NCI-H446 (cell line): ENCODE measurements at regions not wholly inside any gene's neighbourhood (a gene's known extent, or its start where the extent isn't known, plus 50 kb on each side); places are given as distances from the start of the nearest gene placed in this dataset.
"Not testable (repeated sequence)": the region's sequence is repeated elsewhere in the genome, so short reads cannot be mapped to it uniquely, and the experiment has no call there.

Source experiments
- DNase-seq, 2 experiments: peaks; one replicate each; lab custom pipeline; 2025; lab: John Stamatoyannopoulos, UW

DNA sequence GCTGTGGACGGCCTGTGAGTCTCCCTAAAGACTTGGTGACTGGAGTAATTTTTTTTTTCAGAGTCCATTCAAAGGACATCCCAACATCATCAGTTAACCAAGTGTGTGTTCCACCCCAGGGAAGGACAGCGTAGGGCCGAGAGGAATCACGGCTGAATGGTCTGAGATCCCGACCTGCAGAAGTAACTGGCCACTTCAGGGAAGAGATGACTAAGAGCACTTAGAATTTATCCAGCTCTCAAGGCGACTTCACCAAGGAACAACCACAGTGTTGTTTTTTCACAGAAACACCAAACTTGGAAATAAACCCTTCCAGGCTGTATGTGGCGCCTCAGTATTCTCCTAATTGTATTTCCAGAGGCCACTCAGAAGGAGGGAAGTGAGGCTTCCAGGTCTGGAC is 231.6 kb downstream of the FNDC1 start:
- DNase-seq: no peak

DNA sequence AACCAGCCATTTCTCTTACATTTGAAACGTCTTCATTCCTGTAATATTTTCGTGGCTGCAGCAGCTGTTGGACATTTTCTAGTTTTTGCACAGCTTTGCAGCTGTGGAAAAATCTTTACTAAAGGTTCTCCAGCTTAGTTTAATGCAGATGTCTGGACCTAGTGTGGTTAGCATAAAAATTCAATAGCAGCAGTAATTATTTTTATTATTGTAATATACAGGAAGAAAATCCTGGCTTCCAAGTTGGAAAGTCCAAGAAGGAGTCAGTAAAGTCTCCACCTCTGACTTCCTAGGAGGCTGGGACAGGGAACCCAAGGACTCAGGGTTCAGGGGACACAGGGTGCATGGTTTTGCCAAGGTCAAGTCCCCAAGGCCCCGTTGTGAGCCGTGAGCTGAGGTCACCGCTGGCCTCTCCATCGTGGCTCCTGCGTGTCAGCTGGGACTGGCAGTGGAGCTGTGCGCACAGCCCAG is 230.6 kb downstream of the FNDC1 start:
- DNase-seq: no peak

DNA sequence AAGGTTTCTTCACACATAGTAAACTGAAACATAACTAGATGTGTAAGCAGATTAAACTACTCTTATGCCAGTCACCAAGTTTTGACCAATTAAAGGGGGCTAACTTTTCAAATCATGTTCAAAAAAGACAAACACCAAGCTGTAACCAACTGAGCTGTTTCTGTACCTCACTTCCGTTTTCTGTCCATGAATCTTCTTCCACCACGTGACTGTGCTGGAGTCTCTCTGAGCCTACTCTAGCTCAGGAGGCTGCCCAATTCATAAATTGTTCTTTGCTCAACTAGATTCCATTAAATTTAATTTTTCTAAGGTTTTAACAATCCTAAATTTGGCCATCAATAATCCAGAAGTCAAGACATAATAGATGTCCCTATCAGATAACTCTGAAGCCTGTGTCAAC is 229.4 kb downstream of the FNDC1 start:
- DNase-seq: no peak

DNA sequence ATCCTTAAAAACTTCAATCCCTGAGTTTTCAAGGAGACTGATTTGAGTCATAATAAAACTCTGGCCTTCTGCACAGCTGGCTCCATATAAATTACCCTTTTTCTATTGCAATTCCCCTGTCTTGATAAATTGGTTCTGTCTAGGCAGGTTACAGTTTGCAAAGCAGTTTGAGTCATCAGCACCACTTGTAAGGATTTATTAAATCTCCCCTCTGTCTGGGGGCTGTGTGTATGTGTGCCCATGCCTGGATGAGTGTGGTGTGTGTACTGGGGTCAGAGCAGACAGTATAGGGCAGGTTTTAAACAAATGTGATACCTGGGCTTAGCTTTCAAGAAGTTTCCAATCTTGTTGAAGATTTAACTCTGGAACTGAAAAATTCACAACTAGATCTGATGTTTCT is 228.6 kb downstream of the FNDC1 start:
- DNase-seq: no peak

DNA sequence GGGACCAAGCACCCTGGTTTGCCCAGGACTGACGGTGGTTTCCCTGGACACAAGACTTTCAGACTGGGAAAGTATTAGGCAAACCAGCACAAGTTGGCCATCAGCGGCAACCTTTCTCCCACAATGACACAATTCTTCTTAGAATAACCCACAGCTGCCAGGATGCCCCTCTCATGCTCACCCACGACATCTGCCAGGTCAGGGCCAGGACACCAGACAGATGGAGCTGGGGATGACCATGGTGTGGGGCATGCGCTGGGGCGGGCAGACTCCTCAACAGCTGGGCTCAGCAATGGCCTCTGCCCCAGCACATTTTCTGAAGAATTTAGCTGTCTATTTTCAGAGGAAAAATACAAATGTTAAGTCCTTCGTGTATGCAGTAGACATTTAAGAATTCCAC is 226.4 kb downstream of the FNDC1 start:
- no peak for DNase-seq

DNA sequence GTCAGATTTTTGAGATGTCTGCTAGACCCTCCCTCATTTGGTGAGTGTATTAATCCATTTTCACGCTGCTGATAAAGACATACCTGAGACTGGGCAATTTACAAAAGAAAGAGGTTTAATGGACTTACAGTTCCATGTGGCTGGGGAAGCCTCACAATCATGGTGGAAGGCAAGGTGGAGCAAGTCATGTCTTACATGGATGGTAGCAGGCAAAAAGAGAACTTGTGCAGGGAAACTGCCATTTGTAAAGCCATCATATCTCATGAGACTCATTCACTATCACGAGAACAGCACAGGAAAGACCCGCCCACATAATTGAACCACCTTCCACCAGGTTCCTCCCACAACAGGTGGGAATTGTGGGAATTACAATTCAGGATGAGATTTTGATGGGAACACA is 223.5 kb downstream of the FNDC1 start:
- not testable (repeated sequence) for DNase-seq

DNA sequence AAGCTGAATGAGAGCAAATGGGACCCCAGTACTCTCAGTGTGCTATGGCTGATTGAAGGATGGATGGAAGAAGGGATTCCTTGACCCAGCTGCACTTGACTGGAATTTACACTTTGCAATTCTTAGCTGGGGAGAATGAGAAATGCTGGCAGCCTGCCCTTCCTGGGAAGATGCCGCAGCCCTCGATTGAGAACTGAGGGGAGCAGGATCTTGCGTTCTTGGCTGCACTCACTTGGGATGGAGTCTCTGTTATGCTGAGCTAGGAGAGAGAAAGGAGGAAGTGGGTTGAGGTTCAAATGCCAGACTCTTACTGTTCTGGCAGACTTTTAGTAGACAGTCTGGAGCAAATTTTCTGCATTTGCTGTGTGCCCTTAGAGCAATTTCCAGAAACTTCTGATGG is 221.2 kb downstream of the FNDC1 start:
- DNase-seq: no peak

DNA sequence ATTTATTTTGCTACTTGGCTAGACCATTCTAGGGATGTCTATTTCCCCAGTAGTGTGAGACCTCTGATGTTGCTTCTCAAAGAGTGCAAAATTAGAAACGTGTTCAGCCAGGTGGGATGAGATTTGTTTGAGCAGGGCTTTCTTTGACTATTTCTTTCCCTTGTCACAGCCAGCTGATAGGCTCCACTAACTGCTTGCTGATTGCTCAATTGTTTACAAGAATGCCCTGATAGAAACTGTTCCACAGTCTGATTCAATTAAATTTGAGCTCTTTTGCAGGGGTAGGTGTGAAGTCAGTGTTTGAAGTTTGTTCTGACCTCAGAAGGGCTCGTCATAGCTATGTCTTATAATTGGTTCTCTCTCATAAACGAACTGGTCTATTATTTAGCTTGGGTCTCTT is 220.5 kb downstream of the FNDC1 start:
- DNase-seq: no peak

DNA sequence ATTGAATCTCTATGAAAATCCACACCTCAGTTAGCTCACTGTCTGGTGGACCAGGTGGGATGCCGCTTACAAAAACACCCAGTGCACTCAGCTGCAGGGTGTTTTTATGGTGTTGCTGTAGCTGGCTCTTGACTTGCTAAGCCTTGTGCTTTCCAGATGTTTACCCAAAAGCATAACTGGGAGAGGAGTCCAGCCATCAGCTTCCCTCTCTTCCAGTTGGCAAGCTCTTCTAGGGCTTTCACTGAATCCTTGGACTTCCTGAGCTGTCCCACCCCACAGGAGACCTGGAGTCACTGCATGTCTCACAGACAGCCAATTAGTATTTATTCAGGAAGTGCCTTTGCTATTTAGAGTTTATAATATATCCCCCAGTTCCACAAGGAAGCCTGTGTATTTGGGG is 210.9 kb downstream of the FNDC1 start:
- DNase-seq: no peak

DNA sequence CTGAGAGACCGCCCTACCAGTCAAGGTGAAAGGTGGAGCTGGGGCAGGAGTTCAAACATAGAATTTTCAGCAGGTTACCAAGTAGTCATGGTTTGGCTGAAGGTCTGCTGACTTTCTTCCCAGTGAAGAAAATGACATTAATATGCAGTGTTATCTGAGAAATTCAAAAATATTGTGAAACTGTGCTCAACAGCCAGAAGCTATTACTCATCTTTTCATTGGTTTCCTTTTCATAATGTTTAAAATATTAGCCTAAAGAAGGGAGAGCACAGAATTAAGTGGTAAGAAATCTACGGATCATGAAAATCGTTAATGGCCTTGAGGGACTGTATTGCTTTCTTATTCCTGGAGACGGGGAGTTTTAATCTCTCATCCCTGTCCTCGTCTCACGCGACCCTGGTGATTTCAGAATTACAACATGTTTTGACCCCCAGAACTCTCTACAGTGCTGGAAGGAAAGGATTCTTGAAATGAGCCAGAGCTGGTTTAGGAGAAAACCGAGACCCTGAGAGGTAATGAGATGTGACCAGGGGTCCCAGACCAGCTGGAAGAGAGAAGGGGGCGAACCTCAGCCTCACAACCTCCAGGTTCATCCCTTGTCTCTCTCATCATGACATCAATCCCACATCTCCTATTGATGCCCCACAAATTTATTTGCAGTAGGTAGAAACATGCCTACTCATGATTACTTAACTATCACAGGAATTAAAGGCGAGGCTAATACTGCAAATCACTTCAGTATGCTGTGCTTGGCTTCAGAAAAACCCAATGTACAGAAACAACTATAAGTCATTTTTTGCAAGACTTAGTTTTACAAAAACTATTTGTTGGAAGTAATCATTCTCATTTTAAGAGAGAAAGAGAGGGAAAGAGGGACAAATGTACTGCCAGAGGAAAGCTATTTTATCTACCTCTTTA is 209.5 kb downstream of the FNDC1 start:
- no peak for DNase-seq

DNA sequence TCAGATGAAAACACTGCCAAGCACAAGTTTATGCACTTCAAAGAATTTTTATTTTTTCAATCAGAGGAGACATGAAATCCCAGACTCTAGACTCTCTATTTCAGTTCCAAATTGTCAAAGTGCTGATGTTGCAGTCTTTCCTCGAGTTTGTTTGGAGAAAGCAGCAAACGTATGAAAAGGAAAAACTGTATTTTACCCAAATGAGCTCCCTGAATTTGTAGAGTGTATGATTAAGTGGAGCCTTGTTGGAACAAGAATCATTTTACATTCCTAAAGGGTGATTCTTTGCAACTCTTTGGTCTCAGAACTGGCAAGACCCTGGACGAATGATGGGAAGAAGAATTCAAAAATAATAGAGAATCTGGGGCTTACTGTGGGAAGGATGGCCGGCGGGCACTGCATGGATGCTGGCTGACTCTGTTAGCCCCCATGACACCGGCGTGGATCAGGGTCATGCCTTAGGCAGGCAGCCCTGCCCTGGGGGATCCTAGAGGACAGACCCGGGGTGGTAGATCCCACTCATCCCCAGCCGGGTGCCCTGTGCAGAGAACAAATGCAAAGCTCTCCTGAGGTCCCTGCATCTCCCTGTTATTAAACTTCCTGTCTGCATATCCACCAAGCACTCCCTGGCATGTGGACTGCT is 207.4 kb downstream of the FNDC1 start:
- no peak for DNase-seq

DNA sequence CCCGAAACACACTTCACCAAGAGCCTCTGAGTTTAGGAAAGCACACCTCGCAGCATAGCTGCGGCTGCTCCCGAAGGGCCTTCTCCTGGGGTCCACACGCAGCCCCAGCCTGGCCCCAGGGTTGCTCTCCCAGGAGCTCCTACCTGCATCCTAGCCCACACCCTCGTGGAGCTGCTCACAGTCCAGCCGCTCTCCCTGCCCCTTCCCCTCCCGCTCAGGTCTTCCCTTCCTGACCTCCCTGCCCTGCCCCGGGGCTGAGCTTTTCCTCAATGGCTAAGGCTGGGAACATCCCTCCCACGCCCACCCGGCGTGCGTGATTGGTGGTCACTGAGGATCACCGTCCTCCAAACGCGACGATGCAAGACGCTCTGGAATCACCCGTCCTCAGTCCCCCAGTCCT is 205.8 kb downstream of the FNDC1 start:
- DNase-seq: no peak

DNA sequence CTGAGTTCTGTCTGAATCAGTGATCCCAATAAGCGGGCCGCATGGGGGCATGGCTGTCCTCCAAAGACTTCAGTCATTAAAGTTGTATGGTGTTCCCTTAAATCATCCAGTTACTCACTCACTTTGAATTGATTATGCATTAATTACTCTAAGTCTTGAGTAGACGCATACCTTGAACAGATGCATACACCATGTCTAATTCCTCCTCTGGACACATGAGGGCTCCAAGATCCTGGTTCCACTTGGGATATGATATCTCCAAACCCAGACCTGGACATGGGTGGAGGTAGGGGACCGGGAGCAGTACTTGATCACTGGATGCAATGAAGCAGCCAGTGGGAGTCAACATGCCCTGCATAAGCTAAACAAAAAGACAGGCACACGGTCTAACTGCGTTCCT is 204.5 kb downstream of the FNDC1 start:
- DNase-seq: no peak

DNA sequence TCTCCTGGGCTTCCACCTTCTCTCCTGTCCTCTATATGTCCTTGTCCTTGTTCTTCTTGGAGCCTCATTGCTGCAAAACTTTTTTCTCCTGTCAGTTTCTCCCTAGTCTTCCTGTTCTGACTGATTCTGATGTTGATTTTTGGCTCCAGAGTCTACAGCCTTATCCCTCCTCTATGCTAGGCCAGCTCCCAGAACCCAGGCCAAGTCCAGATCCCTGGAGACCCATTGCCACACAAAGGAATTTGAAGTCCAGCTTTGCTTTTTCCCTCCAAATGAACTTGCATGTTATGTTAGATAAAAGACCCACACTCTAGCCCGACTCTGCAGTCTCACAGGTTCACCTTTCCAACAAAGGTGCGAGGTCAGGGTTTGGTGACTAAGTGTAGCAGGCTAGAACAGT is 203.1 kb downstream of the FNDC1 start:
- DNase-seq: no peak

DNA sequence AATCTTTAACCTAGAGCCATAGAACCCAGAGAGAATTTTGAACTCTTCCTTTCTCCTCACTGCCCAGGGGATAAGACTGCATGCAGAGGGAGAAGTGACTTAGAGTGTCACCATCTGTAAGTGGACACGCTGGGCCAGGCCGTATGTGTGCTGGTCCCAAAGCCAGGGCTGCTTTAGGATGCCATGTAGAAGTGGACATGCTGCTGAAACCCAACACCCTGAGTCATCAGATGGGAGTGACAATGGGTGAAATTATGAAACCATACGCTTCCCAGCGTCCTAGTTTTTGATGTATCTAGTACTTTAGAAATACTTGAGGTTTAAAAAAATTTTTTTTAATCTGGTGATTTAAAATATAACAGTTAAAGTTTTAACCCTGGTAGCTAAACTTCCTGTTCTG is 191.1 kb downstream of the FNDC1 start:
- no peak for DNase-seq

DNA sequence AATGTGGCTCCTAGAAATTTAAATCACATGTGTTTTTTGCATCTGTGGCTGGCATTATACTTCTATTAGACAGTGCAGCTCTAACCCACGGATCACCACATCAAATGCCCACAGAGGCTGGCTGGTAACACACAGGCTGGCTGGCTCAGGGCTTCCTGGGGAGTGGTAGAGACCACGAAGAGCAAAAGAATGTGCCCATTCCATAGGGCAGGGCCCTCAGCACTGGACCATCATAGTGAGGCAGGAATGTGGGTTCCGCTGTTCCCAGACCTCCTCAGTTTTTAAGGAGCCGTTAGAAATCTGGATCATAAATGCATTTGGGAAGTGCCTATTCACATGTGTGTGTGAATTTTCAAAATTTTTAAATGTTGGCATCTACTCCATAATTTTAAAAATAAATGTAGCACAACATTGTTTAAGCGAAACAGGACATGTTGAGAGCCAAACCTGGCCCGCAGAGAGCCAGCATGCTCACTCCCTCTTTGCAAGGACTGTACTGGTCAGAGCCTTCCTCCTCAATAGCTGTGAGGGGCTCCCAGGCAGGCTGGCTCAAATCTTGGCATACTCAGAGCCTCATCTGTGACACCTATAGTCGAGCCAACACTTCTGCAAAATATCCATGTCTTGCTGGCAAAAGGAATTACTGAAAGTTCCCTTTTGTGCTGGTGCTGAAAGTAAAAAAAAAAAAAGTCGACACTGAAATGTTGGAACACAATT is 190.5 kb downstream of the FNDC1 start:
- no peak for DNase-seq

DNA sequence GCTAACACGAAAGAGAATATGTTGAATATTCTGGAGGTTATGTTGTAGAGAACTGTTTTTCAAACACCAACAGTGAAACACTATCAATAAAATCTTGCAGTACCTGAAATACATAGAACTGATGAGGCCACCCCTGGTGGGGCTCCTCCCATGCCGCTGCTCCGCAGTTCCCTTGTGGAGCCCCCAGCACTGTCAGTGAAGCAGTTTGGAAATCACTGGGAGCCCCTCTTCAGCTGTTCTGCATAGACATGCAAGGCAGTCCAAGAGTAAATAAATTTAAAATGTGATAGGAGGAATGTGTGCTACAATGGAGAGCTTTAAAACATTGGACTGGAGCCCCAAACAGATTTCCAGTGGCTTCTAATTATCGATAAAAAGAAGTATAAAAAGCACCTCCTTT is 189.4 kb downstream of the FNDC1 start:
- DNase-seq: no peak

DNA sequence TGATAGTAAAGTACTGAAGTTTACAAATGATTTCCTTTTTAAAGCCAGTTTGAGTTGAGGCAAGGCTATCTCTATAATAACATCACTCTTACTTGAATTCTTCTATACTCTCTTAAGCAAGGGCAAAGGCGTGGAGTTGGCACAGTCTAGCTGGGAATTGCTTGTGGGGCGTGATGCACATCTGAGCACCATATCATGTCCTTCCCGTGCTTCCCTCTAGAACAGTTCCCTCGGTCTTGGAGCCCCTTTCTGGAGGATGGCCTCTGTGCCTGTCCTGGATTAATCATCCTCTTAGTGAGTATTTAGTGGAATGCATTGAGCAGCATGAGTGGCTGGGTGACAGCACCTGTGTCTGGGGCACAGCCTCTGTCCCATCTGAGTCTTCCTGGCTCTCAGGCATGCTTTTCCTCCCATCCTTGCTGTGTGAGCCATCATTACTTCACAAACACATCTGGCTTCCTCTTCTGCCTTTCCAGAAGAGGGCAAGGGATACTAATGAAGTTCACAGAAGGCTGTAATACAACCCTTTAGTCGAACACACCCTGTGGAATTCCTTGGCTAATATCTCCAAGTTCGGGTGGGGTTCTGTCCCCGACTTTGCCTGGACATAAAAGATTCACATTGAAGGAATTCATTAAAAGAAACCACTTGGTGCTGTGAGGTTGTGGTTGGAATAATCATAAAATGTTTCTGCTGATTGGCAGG is 188.2 kb downstream of the FNDC1 start:
- DNase-seq: no peak

DNA sequence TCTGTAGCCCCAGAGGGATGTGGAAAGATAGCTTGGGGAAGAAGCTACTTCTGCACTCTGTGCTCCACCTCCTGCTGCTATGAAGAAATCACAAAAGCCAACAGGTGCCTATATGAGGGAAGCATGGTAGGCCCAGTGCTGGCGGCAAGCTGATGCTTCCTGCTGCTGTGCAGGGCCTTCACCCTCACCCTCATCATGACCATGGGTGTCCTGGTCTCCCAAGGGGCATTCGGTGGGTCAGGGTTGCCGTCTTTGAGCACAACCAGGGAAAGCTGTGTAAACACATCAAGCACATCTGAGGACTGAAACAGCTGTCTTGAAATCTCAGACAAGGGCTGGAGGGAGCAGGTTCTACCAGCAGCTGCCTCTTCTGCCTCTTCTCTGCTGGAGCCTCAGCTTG is 184.0 kb downstream of the FNDC1 start:
- DNase-seq: no peak

DNA sequence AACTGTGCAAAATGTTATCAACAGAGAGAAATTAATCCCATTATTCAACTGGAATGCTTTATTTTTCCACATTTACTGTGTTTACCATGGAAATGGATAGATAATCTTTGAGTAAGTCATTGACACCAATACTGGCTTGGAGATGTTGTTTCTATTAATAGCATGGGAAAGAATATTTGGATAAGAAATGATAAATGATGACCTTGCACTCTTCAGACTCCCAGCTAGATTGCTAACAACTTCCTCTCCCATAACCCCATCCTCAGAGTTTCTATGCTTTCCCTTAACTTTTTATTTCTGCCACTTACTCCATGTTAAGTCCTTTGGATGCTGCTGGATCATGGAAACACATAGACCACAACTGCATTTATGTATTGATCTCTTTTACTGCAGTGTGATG is 182.5 kb downstream of the FNDC1 start:
- DNase-seq: no peak

DNA sequence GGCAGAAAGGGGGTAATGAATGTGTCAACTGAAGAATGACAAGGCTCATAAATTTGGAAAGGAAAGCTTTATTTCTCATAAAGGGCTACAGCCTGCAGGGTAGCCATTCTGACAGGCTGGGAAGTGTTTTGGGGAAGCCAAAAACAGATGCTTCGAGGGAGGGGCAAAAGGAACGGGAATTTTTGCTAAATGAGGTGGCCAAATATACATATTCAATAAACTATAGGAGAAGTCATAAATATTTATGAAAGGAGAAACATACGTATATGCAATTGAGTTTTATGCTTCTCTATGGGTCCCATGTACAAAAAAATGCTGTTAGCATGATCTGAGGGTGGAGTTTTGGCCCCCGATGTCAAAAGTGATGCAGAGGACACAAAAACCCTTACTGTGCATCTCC is 180.7 kb downstream of the FNDC1 start:
- no peak for DNase-seq

DNA sequence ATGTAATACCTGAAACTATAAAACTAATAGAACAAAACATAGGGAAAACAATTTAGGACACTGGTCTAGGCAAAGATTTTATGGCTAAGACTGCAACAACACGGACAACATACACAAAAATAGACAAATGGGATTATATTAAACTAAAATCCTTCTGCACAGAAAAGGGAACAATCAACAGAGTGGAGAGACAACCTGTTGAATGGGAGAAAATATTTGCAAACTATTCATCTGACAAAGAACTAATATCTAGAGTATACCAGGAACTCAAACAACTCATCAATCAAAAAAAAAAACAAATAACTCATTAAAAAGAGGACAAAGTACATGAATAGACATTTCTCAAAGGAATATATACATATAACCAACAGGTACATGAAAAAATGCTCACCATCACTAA is 174.5 kb downstream of the FNDC1 start:
- no peak for DNase-seq
